GM19351 (cell line): ENCODE measurements at regions not wholly inside any gene's neighbourhood (a gene's known extent, or its start where the extent isn't known, plus 50 kb on each side); places are given as distances from the start of the nearest gene placed in this dataset.

Experiments used
- ATAC-seq: cut with Tn5 transposase; IDR thresholded peaks from one replicate; pipeline ENCODE4 v1.9.1; 2021; ENCODE audit warnings: mild to moderate bottlenecking, moderate library complexity; ENCODE audit not compliant: unreplicated experiment

DNA sequence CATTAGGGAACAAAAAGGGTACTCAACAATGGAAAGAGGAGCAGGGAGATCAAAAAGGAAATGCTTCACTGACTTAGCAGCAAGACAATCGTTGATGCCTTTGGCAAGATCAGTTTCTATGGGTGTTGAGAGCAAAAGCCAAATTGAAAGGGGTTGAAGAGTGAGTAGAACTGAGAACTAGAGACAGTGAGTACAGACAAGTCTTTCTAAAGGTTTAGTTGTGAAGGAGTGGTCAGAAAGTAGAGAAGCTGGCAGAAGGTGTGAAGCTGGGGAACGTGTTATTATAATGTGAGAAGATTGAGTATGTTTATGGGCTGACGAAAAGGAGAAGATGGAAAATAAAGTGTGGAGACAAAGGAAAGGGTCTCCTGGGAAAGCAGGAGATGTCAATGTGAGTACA, 221.2 kb upstream of the USP25 start:
- ATAC-seq = no peak

DNA sequence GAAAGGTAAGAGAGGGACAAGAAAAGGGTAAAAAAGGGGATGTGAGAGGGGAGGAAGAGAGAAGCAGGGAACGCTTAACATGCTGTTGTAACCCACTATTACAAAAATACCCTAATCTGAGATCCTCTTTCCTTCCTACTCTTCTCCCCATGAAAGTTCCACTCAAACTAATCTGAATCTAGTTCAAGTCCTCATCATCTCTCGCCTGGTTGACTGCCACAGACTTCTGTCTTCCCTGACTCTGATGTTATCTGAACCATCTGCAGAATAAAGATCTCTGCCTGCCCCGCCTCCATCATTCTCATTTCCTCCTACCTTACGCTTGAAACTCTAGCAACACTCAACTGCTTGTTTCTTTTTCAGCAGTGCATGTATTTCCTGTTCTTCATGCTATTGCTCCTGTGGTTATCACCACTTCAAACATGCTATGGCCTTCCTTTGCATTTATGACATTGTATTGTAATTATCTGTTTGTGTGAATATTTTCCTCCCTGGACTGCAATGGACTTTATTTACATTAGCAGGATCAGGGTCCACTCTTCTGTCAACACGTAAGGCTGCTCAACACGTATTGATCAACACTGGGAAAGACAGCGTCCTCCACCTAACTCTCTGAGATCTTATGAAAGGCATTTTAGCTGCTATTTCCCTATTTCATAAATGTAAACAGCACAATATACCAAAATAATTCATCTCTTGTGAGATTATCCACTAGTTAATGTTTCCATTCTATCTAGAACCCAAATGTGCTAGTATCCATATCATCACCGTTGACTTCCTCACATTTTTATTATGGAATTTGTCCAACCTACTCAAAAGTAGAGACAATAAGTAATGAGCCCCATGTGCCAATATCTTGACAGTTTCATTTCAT, 215.5 kb upstream of the USP25 start:
- peak; percentile 98 for ATAC-seq

DNA sequence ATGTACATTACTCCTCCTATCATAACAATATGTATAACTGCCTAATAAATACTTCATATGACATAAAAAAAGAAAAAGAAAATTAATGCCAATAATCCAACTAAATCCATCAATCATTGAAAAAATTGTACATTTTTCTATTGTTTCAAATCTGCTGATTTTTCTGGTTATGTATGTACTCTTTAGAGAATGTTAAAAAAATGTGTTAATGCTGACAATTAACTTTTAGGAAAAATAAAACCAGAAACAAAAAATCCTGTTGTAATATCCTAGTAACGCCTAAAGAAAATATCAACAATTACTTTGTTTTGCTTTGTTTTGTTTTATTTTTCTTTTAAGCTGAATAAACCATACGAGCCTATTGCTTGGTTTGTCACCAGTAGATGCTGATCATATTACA, 213.9 kb upstream of the USP25 start:
- ATAC-seq = no peak

DNA sequence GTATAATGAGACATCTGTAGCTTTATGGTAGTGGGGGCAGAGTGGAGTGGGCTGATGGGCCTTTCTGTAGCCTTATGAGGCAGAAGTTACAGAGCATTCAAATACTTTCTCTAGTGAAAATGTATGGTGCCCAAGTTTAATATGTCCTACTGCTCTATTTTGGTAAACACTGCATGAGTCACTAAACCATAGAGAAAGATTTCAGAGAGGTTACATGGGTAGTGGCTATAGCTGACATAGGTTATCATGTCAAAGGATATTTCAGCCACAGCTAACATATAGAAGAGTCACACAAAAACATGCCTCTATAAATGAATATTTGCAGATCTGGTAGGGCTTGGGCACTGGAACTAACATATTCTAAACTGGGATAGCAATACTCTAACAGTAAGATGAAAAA, 212.4 kb upstream of the USP25 start:
- ATAC-seq = no peak

DNA sequence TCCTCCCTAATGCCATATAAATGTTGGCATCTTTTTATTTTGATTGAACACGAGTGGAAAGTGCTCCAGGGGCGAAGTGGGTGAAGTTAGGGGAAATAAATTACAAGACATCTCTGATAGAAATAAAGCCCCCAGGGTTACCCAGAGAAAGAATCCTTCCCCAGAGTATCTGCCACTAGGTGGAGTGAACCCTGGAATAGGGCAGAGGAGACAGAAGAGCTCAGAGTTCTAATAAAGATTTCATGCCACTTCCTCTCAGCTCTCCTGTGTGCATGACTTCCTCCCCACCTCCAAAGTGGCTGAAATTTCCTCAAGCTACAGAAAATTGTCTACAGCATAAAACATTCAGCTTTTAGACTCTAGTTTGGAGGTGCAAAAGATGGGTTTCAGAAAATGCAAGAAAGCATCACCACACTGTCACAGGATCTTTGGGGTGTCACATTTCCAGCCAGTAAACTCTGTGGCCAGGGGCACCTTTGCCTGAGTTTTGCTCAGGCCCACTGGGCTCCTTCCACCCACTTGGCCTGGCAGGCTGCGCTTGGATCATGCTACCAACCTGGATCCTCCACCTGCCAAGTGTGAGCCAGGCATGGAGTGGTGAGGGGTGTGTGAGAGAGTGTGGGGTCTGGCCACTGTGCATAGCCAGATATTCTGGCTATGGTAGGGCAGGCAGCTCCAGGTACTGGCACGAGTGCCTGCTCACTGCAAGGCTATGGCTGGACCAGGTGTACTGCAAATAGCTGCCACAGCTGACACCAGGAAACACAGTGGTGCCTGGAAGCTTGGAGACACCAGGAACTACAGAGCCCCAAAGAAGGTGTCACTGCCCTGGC, 208.8 kb upstream of the USP25 start:
- ATAC-seq = no peak

DNA sequence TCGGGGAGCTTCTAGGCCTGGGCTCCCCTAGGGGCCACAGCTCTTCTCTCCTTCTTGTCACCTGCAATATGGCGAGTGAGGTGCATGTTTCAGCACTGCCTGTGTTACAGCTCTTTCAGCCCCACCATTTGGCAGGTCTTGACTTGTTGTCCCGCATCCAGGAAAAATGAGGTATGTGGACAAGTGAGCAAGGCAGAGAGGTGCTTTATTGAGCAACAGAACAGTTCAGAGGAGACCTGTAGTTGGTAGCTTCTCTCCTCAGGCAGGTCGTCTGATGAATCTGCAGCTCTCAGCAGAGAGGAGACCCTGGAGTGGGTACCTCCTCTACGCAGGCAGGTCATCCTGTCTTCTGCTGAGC, 208.2 kb upstream of the USP25 start:
- ATAC-seq = no peak

DNA sequence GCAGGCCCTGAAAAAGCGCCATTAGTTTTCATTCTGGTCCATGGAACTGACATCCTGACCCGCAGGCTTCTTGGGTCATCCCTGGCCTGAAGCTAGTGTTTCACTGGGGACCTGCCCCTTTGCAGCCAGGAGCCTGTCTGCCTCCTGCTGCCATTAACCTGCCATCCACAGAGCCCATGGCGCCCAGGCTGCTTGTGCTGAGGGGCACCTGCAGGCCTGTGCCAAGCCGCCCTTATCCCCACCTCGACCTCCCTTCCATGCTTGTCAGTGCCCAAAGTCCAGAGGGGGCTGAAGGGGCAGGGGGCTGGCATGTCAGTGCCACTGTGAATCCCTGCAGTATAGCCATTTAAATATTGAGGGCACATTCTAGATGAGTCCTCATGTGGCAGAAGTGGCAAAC, 207.6 kb upstream of the USP25 start:
- no peak for ATAC-seq

DNA sequence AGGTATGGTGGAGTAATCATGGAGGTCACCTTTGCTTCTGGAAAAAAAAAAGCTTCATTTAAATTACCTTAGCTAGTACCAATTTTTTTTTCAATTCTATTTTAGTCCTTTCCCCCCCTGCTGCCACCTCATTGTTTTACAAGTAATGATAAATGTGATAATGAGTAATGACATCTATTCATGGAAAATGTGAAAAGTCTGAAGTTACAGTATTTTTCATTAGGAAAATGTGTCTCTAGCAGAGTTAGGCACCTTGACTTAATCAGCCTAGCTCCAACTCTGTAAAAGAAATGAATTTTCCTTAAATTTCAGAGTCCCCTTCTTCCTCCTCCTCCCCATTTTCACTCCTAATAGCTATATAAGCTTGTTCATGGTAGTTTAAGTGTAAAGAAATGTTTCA, 204.9 kb upstream of the USP25 start:
- no peak for ATAC-seq

DNA sequence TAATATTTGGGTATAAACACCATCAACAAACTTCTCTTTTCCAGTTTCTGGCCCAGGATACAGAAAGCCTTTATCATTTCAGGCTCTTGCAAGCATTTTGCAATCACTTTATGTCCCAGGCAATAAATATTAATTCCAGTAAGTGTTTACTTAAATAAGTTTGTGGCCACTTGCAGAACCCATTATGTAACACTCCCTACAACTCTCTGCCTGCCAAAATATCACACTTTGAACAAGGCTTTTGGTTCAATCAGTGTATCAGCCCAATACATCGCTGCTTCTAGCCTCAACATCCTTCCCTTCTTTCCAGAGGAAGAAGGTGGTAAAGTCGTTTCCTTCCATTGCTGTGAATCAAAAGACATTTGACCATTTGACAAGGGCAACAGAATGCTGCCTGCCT, 203.0 kb upstream of the USP25 start:
- no peak for ATAC-seq

DNA sequence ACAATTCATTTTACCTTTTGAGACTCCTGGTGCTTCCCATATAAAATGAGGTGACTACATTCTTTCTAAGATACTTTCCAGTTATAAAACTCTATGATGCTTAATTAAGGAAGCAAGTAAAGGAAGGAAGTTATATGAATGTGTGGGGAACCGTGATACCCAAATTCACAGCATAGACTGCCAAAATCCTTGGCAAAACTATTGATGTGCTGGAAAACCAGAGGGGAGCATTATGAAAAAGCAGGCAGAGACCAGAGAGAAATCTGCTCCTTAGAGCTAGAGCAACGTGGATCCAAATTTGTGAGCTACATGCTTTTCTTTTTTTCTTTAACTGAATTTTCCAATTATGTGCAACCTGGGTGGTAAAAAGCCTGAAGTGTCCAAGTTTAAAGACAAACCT, 201.4 kb upstream of the USP25 start:
- no peak for ATAC-seq

DNA sequence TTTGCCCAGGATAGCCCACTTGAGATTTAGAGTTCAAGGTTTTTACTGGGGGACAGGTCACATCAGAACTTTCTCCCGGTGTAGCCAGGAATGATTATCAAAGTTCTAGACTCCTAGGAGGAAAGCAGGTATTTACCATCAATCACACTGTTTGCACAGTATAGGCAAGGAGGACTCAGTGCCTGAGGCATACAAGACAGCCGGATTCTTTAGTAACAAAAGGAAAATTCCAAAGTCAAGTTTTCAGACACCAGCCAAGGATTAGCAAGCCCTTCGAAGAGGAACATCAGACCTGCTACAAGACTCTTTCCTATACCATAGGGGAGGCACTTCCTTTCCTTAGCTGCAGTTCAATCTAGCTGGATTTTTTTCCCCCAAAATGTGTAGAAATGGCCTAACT, 197.8 kb upstream of the USP25 start:
- ATAC-seq = no peak

DNA sequence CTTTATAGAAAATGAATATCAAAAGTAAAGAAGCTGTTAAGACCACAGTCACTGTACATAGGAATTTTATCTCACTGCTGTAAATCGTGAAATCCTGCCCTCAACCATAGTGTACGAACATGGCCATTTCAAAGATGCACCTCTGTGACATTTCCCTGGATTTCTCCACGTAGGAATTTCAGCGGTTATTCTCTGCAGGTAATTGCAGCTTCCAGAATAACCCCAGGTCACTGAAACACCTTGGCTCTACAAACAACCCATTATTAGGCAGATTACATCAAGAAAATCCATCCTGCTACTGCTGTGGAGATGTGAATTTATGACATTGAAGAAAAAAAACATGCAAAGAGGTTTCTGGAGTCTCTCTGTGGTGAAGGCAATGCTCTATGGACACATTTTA, 196.2 kb upstream of the USP25 start:
- no peak for ATAC-seq

DNA sequence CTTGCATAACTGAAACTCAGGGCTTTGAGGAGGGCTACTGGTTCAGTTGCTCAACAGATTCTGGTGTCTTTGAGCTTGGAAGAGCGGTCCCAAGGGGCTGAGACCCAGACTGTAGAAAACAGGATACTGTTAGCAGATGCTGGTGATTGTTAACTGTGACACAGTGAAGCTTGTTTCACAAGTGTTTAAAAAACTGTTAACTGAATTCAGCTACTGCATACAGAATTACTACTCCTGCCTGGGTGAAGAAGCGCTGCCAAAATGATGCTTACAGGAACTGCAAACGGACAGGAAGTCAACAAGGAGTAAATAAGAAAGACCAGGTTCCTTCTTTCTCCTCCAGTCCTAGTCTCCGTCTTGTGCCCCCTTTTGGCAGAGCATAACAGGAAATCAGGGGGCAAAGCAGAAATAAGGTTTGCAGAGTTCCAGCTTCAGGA, 195.3 kb upstream of the USP25 start:
- ATAC-seq = no peak

DNA sequence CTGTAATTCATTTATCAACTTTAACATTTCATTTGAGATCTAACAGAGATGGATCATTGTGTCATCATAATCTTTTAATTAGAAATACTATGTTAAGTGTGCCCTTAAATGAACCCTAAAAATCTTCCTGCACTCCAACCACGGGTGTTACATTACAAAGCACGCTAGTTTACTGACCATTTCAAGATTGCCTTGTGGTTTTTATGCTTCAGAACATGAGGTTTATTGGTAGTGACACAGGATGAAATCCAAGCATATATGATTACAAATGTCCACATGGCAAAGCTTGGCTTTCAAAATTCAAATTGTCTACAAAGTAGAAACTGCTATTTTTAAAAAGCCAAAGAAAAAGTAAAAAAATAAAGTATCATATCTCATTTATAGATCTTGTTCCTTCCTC, 190.4 kb upstream of the USP25 start:
- ATAC-seq = no peak

DNA sequence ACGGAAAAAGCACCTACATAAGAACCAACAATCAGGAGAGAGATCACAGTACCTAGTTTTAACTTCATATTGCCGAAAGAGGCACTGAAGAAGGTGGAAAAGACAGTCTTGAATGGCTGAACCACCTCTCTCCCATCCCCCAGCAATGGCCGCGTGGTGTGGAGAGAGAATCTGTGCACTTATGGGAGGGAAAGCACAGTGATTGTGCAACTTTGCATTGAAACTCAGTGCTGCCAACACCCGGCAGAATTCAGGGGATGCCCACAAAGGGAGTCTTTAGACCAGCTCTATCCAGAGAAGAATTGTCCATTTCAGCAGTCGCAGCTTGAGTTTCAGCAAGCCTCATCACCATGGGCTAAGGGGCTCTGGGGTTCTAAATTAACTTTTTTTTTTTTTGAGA, 186.3 kb upstream of the USP25 start:
- no peak for ATAC-seq

DNA sequence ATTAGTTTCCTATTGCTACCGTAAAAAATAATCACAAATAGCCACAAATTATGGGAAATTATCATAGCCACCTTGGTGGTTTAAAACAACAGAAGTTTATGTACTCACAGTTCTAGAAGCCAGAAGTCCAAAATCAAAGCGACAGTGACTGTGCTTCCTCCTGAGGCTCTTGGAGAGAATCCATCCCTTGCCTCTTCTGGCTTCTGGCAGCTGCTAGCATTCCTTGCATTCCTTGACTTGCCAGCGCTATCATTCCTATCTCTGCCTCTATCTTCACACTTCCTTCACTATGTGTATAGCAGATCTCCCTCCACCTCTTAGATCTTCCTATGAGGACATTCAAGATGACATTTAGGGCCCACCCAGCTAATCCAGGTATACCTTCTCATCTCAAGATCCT, 180.1 kb upstream of the USP25 start:
- ATAC-seq = no peak

DNA sequence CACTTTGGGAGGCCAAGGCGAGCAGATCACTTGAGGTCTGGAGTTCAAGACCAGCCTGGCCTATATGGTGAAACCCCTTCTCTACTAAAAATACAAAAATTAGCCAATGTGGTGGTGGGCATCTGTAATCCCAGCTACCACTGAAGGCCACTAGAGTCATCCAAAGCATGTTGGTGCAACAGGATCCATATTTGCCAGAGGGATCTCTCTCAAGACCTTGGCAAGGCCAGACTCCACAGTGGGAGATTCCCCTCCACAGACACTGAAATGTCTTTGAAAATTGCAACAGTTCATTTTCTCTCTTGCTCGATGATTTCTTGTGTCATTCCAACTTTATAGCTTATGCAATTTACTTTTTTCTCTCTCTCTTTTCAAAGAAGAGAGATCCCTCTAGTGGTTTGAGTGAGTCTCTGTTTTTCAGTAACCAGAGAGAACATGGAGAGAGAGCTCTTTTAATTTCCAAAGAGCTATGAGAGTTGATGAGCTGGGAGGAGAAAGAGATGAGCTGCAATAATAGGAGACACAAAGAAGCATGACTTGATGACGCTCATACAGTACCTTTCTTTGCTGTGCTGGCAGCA, 176.8 kb upstream of the USP25 start:
- no peak for ATAC-seq

DNA sequence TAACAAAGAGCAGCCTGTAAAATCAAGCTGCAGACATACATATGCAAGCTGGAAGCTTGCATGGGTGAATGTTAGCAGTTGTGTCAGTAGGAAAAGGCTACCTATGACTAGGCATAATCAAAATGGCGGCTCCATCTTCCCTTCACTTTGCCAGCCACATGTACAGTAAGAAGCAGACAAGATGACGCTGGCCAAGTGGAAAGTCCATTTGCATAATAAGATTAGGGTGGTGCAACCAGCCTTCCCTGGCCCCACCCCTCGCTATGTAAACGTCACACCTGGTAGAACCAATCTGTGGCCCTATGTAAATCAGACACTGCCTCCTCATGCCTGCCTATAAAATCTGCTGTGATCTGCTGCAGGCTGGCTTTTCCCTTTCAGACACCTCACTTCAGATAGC, 171.9 kb upstream of the USP25 start:
- no peak for ATAC-seq

DNA sequence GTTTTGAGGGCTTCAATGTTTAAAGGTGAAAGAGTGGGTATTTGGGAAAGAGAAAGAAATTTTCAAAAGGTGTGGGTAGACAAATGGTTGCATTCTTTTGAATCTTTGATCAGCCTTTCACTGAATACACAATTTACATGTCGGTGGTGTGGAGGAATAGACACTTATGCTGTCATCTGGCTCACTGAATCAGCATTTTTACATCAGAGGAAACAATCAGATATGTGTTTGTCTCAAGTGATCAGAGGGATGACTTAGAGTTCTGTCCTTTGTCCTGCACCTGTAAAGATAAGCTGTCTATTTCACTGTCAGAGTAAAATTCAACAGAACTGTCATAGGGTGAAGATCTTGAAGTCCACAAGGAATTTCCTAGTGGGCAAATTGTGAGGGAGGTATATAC, 170.9 kb upstream of the USP25 start:
- no peak for ATAC-seq

DNA sequence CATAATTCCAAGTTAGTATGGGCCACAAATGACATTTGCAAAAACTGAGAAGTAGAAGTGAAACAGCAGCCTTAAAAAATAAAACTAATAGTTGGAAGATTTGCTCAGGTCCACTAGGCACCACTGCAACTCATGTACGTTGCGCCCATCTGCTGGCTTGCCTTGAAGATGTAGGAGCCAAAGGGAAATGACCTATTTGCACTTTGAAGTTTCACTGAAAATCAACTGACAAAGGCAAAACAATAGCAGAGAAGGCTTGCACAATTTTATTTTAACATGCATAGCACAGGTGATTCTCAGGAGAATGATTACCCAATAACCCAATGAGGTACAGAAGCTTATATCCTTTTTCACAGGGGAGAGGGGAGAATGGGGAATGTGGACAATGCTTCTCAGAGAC, 170.1 kb upstream of the USP25 start:
- no peak for ATAC-seq

DNA sequence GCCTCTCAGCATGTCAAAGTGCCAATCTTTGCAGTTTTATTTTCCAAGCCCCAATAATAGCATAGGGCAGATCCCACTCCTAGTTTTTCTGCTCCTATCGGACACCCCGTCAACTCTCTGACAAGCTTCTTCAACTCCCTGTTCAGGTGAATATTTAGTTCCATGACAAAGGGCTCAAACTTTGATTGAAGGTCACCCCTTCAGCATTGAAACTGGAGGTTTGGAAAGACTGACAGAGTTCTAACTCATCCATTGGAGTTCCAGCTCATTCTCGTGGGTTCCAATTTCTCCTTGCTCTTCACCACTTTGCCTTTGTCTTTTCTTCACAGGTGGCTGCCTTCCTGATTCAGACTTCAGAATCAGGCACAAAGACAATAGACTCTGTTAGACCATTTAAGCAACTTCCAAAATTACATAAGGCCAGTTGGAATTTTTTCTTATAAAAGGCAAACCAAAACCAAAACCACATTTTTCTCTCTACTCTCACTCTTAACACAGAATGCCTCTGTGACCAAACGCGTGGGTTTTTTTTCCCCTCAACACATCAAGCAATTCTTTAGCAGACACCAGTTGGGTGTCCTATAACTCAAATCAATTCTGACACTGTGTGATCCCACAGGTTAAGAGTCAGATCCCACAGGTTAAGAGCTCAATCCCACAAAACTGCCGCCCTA, 169.3 kb upstream of the USP25 start:
- ATAC-seq = no peak
